LNCAP (cell line): ENCODE measurements at regions not wholly inside any gene's neighbourhood (a gene's known extent, or its start where the extent isn't known, plus 50 kb on each side); places are given as distances from the start of the nearest gene placed in this dataset.

Experiments used
- TF ChIP-seq, protein P1 (sequence below): fragments of 450-650 bp; IDR thresholded peaks from 2 replicates; pipeline ENCODE4 v1.5.1; 2017; ENCODE audit warnings: mild to moderate bottlenecking

DNA sequence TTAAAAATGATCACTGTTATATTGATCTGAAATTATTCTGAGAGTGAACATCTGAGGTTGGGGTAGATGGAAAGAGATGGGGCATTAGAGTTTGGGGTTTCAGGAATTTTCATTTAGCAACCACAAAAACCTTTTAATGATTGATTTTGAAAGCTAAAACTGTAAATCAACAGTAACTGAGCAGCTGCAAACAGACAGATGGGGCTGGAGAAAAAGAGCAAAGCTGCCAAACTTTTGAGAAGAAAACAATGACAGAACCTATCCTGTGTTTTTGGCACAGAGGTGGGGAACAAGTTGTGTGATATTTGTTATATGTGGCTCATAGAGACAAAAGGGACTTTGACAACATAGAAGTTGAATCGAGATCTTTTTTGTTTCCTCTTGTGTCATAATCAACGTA lies 415.8 kb upstream of the DSEL start:
- TF ChIP-seq, protein P1, sequence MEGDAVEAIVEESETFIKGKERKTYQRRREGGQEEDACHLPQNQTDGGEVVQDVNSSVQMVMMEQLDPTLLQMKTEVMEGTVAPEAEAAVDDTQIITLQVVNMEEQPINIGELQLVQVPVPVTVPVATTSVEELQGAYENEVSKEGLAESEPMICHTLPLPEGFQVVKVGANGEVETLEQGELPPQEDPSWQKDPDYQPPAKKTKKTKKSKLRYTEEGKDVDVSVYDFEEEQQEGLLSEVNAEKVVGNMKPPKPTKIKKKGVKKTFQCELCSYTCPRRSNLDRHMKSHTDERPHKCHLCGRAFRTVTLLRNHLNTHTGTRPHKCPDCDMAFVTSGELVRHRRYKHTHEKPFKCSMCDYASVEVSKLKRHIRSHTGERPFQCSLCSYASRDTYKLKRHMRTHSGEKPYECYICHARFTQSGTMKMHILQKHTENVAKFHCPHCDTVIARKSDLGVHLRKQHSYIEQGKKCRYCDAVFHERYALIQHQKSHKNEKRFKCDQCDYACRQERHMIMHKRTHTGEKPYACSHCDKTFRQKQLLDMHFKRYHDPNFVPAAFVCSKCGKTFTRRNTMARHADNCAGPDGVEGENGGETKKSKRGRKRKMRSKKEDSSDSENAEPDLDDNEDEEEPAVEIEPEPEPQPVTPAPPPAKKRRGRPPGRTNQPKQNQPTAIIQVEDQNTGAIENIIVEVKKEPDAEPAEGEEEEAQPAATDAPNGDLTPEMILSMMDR, result no peak

DNA sequence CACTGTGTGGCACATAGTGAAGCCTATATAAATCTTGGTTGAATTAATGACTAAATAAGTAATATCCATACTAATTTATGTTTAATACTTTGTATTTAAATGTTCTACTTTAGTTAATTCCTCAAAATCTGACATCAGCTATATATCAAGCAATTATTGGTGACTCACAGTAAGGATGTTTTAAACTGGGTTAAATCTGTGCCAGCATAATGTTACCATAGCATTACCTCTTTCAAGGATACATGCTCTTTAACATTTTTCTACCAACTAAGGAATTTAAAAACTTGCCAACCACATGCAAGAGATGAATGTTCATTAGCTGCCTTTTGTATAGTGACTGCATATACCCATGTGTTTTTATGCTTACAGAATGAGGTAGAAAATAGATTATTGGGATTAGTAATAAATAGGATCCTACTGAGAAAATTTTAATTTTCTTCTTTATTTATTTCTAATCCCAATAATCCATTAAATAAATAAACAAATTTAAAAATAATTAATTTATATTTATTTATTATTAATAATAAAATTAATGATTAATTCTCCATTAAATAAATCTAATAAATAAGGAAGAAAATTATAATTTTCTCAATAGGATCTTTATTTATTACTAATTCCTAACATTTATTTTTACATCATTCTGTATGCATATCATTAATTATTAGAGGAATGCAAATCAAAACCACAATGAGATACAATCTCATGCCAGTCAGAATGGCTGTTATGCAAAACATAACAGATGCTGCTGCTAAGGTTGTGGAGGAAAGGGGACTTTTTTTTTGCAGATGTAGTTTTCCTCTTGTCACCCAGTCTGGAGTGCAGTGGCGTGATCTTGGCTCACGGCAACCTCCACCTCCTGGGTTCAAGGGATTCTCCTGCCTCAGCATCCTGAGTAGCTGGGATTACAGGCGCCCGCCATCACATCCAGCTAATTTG lies 410.7 kb upstream of the DSEL start:
- TF ChIP-seq, protein P1, result no peak

DNA sequence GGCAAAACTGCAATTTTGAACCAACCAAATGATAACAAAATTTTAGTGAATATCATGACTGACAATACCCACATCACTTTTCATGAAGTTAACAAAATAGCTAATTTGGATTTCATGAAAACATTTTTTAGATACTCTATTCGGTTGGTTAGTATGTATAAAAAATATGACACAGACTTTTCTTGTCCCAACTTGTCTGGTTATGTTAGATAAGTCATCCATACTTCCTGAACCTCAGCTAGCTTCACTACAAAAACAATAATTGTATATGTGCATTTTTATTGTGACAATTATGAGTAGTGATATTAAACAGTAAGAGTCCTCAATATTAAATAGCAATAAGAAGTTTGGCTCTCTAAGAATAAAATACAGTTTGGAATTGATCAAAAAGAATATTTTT lies 408.1 kb upstream of the DSEL start:
- TF ChIP-seq, protein P1, result no peak

DNA sequence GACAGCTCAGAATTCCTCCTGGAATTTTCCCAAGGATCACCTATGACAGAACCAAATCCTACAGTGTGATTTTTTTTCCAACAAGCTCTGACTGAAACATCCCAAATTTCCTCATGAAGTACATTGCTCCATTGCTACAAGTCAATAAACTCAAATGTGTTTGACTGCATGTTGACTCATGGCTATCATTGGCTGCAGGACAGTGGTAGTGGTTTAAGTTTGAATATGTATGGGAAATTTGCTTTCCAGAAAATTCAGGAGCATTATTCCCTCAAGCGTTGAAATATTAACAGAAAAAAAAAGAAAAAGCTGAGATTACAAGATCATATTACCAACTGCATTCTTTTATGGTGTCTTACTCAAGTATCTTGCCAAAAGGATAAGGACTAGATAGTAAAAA lies 402.8 kb upstream of the DSEL start:
- TF ChIP-seq, protein P1, result no peak

DNA sequence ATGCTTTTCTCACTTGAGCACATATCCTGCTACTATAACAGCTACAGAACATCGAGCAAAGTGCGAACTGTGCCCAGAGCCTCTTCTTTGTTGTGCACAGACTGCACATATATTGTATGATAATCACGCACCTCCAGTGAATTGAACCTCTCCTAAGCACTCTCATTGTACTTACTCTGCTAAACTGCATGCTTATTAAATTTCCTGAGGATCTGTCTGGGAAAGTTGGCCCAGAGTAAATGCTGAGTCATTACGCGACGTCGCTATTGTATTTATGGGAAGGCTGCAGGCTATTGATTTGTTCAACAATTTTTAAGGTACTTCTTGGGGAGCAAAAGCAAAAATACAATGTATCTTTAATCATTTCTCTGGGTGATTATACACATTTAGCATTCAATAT lies 399.6 kb upstream of the DSEL start:
- TF ChIP-seq, protein P1, result no peak

DNA sequence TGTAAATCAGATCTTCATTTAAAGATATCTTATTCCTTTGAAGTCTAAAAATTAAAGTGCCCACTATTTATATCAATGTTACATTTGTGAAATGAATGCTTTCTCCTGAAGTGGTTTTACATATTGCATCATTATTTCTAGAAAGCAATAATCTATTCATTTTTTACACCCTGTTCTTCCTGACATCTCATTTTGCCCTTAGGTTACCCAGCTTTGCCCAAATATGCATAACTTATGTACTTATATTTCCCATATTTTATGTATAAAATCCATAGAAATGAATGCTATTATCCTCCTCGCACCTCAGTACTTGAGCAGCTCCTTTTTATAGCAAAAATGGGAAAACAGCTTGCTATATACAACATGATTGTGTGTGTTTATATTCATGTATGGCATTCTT lies 396.5 kb upstream of the DSEL start:
- TF ChIP-seq, protein P1, result no peak

DNA sequence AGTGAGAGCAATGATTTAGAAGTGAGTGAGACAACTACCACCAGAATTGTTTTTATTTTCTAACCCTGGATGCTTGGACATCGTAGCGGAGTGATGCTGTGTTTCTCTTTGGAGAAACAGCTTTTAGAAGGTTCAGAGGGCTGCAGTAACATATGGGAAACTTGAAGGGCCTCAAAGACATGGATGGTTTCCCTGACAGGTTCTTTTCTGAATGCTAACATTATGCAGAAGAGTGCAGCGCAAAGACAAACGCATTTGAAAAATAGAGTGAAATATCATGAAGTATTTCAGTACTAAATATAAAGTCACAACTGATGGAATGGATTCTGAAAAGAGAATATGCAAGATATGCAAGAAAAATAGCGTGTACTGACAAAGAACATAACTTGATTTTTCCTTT lies 385.1 kb upstream of the DSEL start:
- TF ChIP-seq, protein P1, result no peak
